Left hindlimb (tissue), 1 donor: ENCODE measurements at regions not wholly inside any gene's neighbourhood (a gene's known extent, or its start where the extent isn't known, plus 50 kb on each side); places are given as distances from the start of the nearest gene placed in this dataset.
"Not testable (repeated sequence)": the region's sequence is repeated elsewhere in the genome, so short reads cannot be mapped to it uniquely, and the experiment has no call there.

Experiments
- DNase-seq: peaks from one replicate; pipeline ENCODE4 v3.0.0-alpha.2; 2018

- DNase-seq, result no peak
Measured at GRCh38 chr7:114173170-114173890, 241.3 kb upstream of the FOXP2 start.

- DNase-seq, result not testable (repeated sequence)
Measured at GRCh38 chr7:114169389-114169788, 245.2 kb upstream of the FOXP2 start.

- DNase-seq, result no peak
Measured at GRCh38 chr7:114160925-114161324, 242.1 kb upstream of the PPP1R3A start.

- no peak for DNase-seq
Measured at GRCh38 chr7:114158854-114159253, 240.0 kb upstream of the PPP1R3A start.

- no peak for DNase-seq
Measured at GRCh38 chr7:114158275-114158674, 239.5 kb upstream of the PPP1R3A start.

- DNase-seq, result no peak
Measured at GRCh38 chr7:114156178-114156577, 237.4 kb upstream of the PPP1R3A start.

GRCh38 chr7:114155116-114156110 is 236.6 kb upstream of the PPP1R3A start:
- DNase-seq, result no peak

- DNase-seq, result no peak
Measured at GRCh38 chr7:114153700-114154099, 234.9 kb upstream of the PPP1R3A start.

GRCh38 chr7:114152314-114152938 is 233.6 kb upstream of the PPP1R3A start:
- no peak for DNase-seq

GRCh38 chr7:114151777-114152176 is 233.0 kb upstream of the PPP1R3A start:
- no peak for DNase-seq

GRCh38 chr7:114150689-114151088 is 231.9 kb upstream of the PPP1R3A start:
- no peak for DNase-seq

GRCh38 chr7:114148779-114149178 is 230.0 kb upstream of the PPP1R3A start:
- DNase-seq, result no peak

GRCh38 chr7:114141415-114141814 is 222.6 kb upstream of the PPP1R3A start:
- DNase-seq, result no peak

- no peak for DNase-seq
Measured at GRCh38 chr7:114140561-114140960, 221.8 kb upstream of the PPP1R3A start.

GRCh38 chr7:114139690-114140089 is 220.9 kb upstream of the PPP1R3A start:
- DNase-seq, result not testable (repeated sequence)

- DNase-seq, result no peak
Measured at GRCh38 chr7:114138587-114138986, 219.8 kb upstream of the PPP1R3A start.

- DNase-seq, result no peak
Measured at GRCh38 chr7:114133717-114134116, 214.9 kb upstream of the PPP1R3A start.

- no peak for DNase-seq
Measured at GRCh38 chr7:114130866-114131265, 212.1 kb upstream of the PPP1R3A start.

GRCh38 chr7:114128880-114129279 is 210.1 kb upstream of the PPP1R3A start:
- DNase-seq, result no peak

GRCh38 chr7:114126095-114126494 is 207.3 kb upstream of the PPP1R3A start:
- no peak for DNase-seq

GRCh38 chr7:114112806-114113205 is 194.0 kb upstream of the PPP1R3A start:
- no peak for DNase-seq

GRCh38 chr7:114110666-114111065 is 191.9 kb upstream of the PPP1R3A start:
- DNase-seq, result no peak

GRCh38 chr7:114109721-114110120 is 190.9 kb upstream of the PPP1R3A start:
- DNase-seq, result no peak
